Bronchial epithelial cell (primary cell): ENCODE measurements at regions not wholly inside any gene's neighbourhood (a gene's known extent, or its start where the extent isn't known, plus 50 kb on each side); places are given as distances from the start of the nearest gene placed in this dataset.
"Not testable (repeated sequence)": the region's sequence is repeated elsewhere in the genome, so short reads cannot be mapped to it uniquely, and the experiment has no call there.

Experiments
- DNase-seq: peaks from one replicate; pipeline ENCODE4 v3.0.0-alpha.2; 2010; ENCODE audit warnings: low read depth
- FAIRE-seq: peaks from 2 replicates; lab custom pipeline; 2011; peaks lifted over from hg19 to GRCh38; lab: Jason Lieb, UNC
- H3K27me3 ChIP-seq: 2 replicates; pipeline ENCODE4 v1.5.1; 2011; ENCODE audit warnings: low read length; ENCODE audit not compliant: control insufficient read depth, insufficient read depth
- H3K36me3 ChIP-seq: 2 replicates; pipeline ENCODE4 v1.5.1; 2011; ENCODE audit warnings: low read length; ENCODE audit not compliant: control insufficient read depth, insufficient read depth
- H3K4me3 ChIP-seq: 2 replicates; pipeline ENCODE4 v1.5.1; 2011; ENCODE audit warnings: mild to moderate bottlenecking, low read depth, low read length, control low read depth
- CTCF ChIP-seq: IDR thresholded peaks from 2 replicates; pipeline ENCODE4 v1.5.1; 2011; ENCODE audit warnings: mild to moderate bottlenecking, moderate library complexity, low read length, control low read depth, inconsistent platforms; ENCODE audit not compliant: insufficient read depth, severe bottlenecking

DNA sequence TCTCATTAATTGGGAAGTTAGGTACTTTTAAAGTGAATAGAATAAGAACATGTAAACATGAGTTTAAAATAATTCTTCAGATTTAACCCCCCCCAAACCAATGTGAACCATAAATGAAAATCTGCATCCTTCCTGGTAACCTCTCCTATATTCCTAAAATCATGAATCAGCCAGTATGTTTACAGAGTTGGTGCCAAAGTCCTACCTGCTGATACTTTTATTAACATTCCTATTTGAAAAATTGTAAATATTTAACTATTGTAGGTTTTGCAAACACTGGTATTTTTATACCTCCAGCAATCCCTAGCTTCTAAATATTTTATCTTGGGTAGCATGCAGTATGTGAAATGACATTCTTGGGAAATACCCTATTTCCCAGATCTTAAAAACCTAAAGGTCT, 278.2 kb downstream of the RAB38 start:
- no peak for DNase-seq
- FAIRE-seq: no peak
- TF ChIP-seq CTCF: no peak
- Histone ChIP-seq H3K36me3 (no peaks in the 10 kb centered on the region), H3K4me3 (no peak overlapping the region), H3K27me3 (no peaks in the 10 kb centered on the region)

DNA sequence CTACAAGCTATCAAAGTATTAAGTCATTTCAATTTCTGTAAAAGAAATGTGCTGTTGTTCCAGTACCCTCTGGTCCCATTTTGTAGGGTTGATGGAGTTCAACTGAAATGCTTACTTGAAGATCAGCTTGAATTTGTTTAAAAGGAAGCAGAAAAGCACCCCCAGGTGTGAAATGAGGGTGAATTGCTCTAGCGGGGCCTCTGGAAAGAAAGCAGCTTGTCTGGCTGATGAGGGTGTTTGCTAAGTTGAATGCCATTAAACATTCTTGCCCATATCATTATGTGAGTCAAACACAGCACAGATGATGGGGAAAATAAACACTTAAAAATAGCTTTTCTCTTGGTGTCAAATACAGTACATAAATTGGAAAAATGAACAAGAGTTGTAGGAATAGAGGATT, 280.3 kb downstream of the RAB38 start:
- no peak for TF ChIP-seq CTCF
- FAIRE-seq: no peak
- DNase-seq: no peak
- no peaks in the 10 kb centered on the region for H3K36me3 ChIP-seq
- no peak overlapping the region for H3K4me3 ChIP-seq
- H3K27me3 ChIP-seq: no peaks in the 10 kb centered on the region

- no peak for FAIRE-seq
- no peak for TF ChIP-seq CTCF
- Histone ChIP-seq H3K27me3 (no peaks in the 10 kb centered on the region), H3K4me3 (no peak overlapping the region), H3K36me3 (no peaks in the 10 kb centered on the region)
- DNase-seq: no peak
Observed at GRCh38 chr11:87892291-87892690, 283.0 kb downstream of the RAB38 start.

- Histone ChIP-seq H3K27me3 (no peaks in the 10 kb centered on the region), H3K36me3 (no peaks in the 10 kb centered on the region), H3K4me3 (no peak overlapping the region)
- FAIRE-seq: no peak
- no peak for TF ChIP-seq CTCF
- no peak for DNase-seq
Observed at GRCh38 chr11:87889126-87889525, 286.1 kb downstream of the RAB38 start.

- not testable (repeated sequence) for H3K4me3 ChIP-seq, DNase-seq, H3K27me3 ChIP-seq, H3K36me3 ChIP-seq, FAIRE-seq
Observed at GRCh38 chr11:87885084-87885483, 290.2 kb downstream of the RAB38 start.

GRCh38 chr11:87879118-87879517, 296.1 kb downstream of the RAB38 start:
- no peaks in the 10 kb centered on the region for H3K36me3 ChIP-seq
- FAIRE-seq (no peak), DNase-seq (peak; percentile 4)
- no peak for TF ChIP-seq CTCF
- no peak overlapping the region for H3K4me3 ChIP-seq
- H3K27me3 ChIP-seq: no peaks in the 10 kb centered on the region
